ENCODE measurements at regions not wholly inside any gene's neighbourhood (a gene's known extent, or its start where the extent isn't known, plus 50 kb on each side); places are given as distances from the start of the nearest gene placed in this dataset.

DNA sequence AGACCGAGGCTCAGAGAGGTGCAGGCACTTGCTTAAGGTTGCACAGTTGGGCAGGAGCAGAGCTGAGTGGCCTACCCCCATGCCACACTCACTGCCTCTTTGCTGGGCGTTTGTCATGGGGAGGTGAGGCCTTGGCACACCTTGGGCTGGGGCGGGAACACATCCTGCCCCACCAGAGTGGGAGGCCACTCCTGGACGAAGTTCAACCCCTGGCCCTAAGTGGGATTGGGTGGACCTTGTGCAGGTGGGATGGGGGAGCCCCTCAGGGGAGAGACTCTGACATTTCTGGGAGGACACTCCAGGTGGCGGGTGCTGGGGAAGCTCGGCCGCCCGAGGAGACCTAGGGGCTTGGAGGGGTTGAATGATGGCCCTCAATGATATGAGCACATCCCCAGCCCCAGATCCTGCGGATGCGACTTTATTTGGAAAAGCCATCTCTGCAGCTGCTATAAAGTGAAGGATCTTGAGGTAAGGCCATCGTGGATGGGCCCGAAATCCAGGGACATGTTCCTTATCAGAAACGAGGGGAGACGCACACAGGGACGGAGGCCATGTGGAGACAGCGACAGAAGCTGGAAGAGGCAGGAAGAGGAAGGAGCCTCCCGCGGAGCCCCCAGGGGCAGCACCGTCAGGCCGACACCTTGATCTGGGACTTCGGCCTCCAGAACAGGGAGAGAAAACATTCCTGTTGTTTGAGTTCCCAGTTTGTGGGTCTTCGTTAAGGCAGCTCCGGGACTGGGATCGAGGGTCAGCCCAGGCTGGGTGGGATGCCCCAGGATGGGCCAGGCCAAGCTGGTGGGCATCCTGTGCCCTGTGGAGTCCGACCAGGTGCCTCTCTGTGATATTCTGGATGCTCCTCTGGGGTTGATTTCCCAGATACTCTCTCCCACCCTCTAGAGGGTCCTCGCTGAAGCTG is 111.6 kb upstream of the LRPAP1 start:
- ChIA-PET POLR2A (no interaction called here), CTCF (no interaction called here)
- TF ChIP-seq, protein P1, sequence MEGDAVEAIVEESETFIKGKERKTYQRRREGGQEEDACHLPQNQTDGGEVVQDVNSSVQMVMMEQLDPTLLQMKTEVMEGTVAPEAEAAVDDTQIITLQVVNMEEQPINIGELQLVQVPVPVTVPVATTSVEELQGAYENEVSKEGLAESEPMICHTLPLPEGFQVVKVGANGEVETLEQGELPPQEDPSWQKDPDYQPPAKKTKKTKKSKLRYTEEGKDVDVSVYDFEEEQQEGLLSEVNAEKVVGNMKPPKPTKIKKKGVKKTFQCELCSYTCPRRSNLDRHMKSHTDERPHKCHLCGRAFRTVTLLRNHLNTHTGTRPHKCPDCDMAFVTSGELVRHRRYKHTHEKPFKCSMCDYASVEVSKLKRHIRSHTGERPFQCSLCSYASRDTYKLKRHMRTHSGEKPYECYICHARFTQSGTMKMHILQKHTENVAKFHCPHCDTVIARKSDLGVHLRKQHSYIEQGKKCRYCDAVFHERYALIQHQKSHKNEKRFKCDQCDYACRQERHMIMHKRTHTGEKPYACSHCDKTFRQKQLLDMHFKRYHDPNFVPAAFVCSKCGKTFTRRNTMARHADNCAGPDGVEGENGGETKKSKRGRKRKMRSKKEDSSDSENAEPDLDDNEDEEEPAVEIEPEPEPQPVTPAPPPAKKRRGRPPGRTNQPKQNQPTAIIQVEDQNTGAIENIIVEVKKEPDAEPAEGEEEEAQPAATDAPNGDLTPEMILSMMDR (IDR thresholded peaks at IDR 0.05; ENCODE audit: insufficient read depth in 1 of 2, low read depth in 1 of 2, low read length in 1 of 2, severe bottlenecking in 1 of 2, unreplicated experiment in 1 of 2): no peak
- BruUV-seq (replicated peaks): no TSS peak
- DNase-seq: no peak
- Mint-ChIP-seq H3K4me3 (ENCODE audit: unreplicated experiment) (no peak overlapping the region), H3K4me1 (ENCODE audit: low read depth, unreplicated experiment) (peaks cover 2% of the 10 kb centered on the region), H3K9me3 (ENCODE audit: unreplicated experiment) (no peaks in the 10 kb centered on the region), H3K27me3 (ENCODE audit: insufficient read depth, unreplicated experiment) (no peaks in the 10 kb centered on the region), H3K36me3 (ENCODE audit: insufficient read depth, unreplicated experiment) (no peaks in the 10 kb centered on the region), H3K27ac (ENCODE audit: unreplicated experiment) (no peak overlapping the region)
- Histone ChIP-seq H3K4me1 (no peaks in the 10 kb centered on the region), H3K4me3 (ENCODE audit: low read depth, low read length) (no peak overlapping the region), H3K27me3 (replicated peaks; ENCODE audit: control insufficient read depth, insufficient read depth, low read length) (no peaks in the 10 kb centered on the region), H3K36me3 (ENCODE audit: control insufficient read depth, insufficient read depth, low read length) (no peaks in the 10 kb centered on the region), H3K9me3 (no peaks in the 10 kb centered on the region)
- intact Hi-C loops (cut with micrococcal nuclease; ENCODE audit: unreplicated experiment): no loop called here

DNA sequence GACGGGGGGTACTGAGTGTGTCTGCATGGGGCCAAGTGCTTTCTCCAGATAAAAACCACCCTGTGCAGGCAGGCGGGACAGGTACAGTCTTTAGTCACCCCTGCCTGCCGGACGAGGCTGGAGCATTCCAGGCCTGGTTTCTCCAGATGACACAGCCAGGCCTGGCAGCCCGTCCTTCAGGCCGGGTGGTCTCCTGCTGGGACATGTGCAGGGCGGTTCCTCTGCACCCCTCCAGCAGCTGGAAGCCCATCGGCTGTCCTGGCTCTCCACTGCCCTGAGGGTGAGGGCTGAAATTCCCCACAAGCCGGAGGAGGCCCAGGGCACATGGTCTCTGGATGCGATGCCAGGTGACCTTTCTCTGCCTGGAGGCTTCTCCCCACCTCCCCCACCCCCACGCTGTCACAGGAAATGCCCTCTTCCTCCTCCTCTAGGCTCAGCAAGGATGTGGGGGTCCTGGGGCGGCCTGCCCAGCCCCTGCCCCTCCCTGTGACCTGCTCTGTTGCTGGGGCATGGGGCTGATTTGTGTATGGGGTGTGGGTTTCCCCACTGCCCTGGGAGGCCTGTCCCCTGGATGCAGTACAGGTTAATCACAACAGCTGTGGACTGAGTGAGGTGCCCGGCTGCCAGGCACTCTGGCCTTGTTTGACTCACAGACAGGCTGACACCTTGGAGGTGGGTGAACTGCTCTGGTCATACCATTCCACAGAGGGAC is 110.7 kb upstream of the LRPAP1 start:
- Histone ChIP-seq H3K27me3 (replicated peaks; ENCODE audit: control insufficient read depth, insufficient read depth, low read length) (no peaks in the 10 kb centered on the region), H3K36me3 (ENCODE audit: control insufficient read depth, insufficient read depth, low read length) (no peaks in the 10 kb centered on the region), H3K9me3 (no peaks in the 10 kb centered on the region), H3K4me1 (no peaks in the 10 kb centered on the region), H3K4me3 (ENCODE audit: low read depth, low read length) (no peak overlapping the region)
- DNase-seq: no peak
- TF ChIP-seq, protein P1 (IDR thresholded peaks at IDR 0.05; ENCODE audit: insufficient read depth in 1 of 2, low read depth in 1 of 2, low read length in 1 of 2, severe bottlenecking in 1 of 2, unreplicated experiment in 1 of 2): no peak
- Mint-ChIP-seq H3K9me3 (ENCODE audit: unreplicated experiment) (no peaks in the 10 kb centered on the region), H3K27ac (ENCODE audit: unreplicated experiment) (no peak overlapping the region), H3K36me3 (ENCODE audit: insufficient read depth, unreplicated experiment) (no peaks in the 10 kb centered on the region), H3K4me3 (ENCODE audit: unreplicated experiment) (no peak overlapping the region), H3K4me1 (ENCODE audit: low read depth, unreplicated experiment) (peaks cover 6% of the 10 kb centered on the region), H3K27me3 (ENCODE audit: insufficient read depth, unreplicated experiment) (no peaks in the 10 kb centered on the region)
- BruUV-seq (replicated peaks): no TSS peak
- ChIA-PET POLR2A (no interaction called here), CTCF (no interaction called here)
- intact Hi-C loops (cut with micrococcal nuclease; ENCODE audit: unreplicated experiment): no loop called here

DNA sequence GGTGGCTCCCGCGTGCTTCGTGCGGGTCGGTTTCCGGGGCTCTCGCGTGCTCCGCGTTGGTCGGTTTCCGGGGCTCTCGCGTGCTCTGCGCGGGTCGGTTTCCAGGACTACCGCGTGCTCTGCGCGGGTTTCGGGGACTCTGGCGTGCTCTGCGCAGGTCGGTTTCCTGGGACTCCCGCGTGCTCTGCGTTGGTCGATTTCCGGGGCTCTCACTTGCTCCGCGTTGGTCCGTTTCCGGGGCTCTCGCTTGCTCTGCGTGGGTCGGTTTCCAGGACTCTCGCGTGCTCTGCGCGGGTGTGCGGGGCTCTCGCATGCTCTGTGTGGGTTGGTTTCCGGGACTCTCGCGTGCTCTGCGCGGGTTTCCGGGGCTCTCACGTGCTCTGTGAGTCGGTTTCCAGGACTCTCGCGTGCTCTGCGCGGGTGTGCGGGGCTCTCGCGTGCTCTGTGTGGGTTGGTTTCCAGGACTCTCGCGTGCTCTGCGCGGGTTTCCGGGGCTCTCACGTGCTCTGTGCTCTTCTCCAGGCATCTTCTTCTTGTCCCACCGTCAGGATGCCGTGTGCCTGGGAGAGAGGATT is 109.9 kb upstream of the LRPAP1 start:
- no peaks in the 10 kb centered on the region for H3K9me3 ChIP-seq
- no TSS peak for BruUV-seq (replicated peaks)
- H3K36me3 ChIP-seq (ENCODE audit: control insufficient read depth, insufficient read depth, low read length): no peaks in the 10 kb centered on the region
- POLR2A ChIA-PET: no interaction called here
- CTCF ChIA-PET: no interaction called here
- H3K4me1 ChIP-seq: no peaks in the 10 kb centered on the region
- no peak for DNase-seq
- intact Hi-C loops (cut with micrococcal nuclease; ENCODE audit: unreplicated experiment): no loop called here
- Mint-ChIP-seq H3K4me1 (ENCODE audit: low read depth, unreplicated experiment) (peaks cover 6% of the 10 kb centered on the region), H3K36me3 (ENCODE audit: insufficient read depth, unreplicated experiment) (no peaks in the 10 kb centered on the region), H3K9me3 (ENCODE audit: unreplicated experiment) (no peaks in the 10 kb centered on the region), H3K27me3 (ENCODE audit: insufficient read depth, unreplicated experiment) (no peaks in the 10 kb centered on the region), H3K27ac (ENCODE audit: unreplicated experiment) (no peak overlapping the region), H3K4me3 (ENCODE audit: unreplicated experiment) (no peak overlapping the region)
- H3K27me3 ChIP-seq (replicated peaks; ENCODE audit: control insufficient read depth, insufficient read depth, low read length): no peaks in the 10 kb centered on the region
- no peak overlapping the region for H3K4me3 ChIP-seq (ENCODE audit: low read depth, low read length)
- TF ChIP-seq, protein P1 (IDR thresholded peaks at IDR 0.05; ENCODE audit: insufficient read depth in 1 of 2, low read depth in 1 of 2, low read length in 1 of 2, severe bottlenecking in 1 of 2, unreplicated experiment in 1 of 2): no peak
